Transverse colon (tissue), 4 donors: ENCODE measurements at regions not wholly inside any gene's neighbourhood (a gene's known extent, or its start where the extent isn't known, plus 50 kb on each side); places are given as distances from the start of the nearest gene placed in this dataset.

Source experiments
- DNase-seq: peaks from one replicate; pipeline ENCODE4 v3.0.0-alpha.2; 2019
- H3K27ac ChIP-seq, 4 donors: fragments of 200-600 bp; sonication (generic); 2 replicates each; pipeline ENCODE4 v1.5.1; 2016 to 2018; ENCODE audit warnings: inconsistent platforms in 4 of 4
- H3K27me3 ChIP-seq: fragments of 200-600 bp; sonication (generic); 2 replicates; pipeline ENCODE4 v1.5.1; 2017; ENCODE audit warnings: inconsistent platforms
- H3K36me3 ChIP-seq, 4 donors: fragments of 200-600 bp; sonication (generic); 2 replicates each; pipeline ENCODE4 v1.5.1; 2017 to 2019; ENCODE audit warnings: inconsistent platforms in 4 of 4
- H3K4me1 ChIP-seq, 4 donors: fragments of 200-600 bp; sonication (generic); 2 replicates each; pipeline ENCODE4 v1.5.1; 2017 to 2020; ENCODE audit warnings: inconsistent platforms in 4 of 4
- H3K4me3 ChIP-seq, 4 donors: fragments of 200-600 bp; sonication (generic); 1 replicate in 1 of 4; 2 replicates in 3 of 4; pipeline versions ENCODE4 v1.5.1 to v1.6.1; 2017 to 2019; ENCODE audit warnings: inconsistent platforms in 4 of 4
- H3K9me3 ChIP-seq, 2 donors: fragments of 200-600 bp; sonication (generic); 2 replicates each; pipeline ENCODE4 v1.5.1; 2017 to 2019; ENCODE audit warnings: inconsistent platforms in 2 of 2
- EP300 ChIP-seq: sonication (generic); formaldehyde crosslinking; IDR thresholded peaks from one replicate; pipeline ENCODE4 v1.6.1; 2017; ENCODE audit warnings: antibody characterized with exemption, low read depth
- POLR2A ChIP-seq: fragments of 450-650 bp; IDR thresholded peaks from one replicate; pipeline ENCODE4 v1.6.1; 2016; ENCODE audit warnings: antibody characterized with exemption, mild to moderate bottlenecking, moderate library complexity
- POLR2AphosphoS5 ChIP-seq, 3 donors: sonication (generic); formaldehyde crosslinking; IDR thresholded peaks; one replicate each; pipeline ENCODE4 v1.6.1; 2016; ENCODE audit warnings: antibody characterized with exemption in 3 of 3
- whole genome bisulfite sequencing, 2 donors: methylation state at CpG; one replicate each; pipeline ENCODE4 v1.1.5; 2018; ENCODE audit warnings: low coverage in 1 of 2; 5-methylcytosine and 5-hydroxymethylcytosine counted together
- in situ Hi-C, 4 donors: fragments of 200-750 bp; cut with MboI; loops; one replicate each; pipeline versions ENCODE4 v1.15.0 to v1.15.1; 2017; ENCODE audit warnings: low sequenced_read_pairs in 3 of 4, low pct_ligation_motif_present in 1 of 4, low pct_unique_long_range_greater_than_20kb in 1 of 4
- intact Hi-C: fragments of 100-400 bp; cut with DNase I; formaldehyde crosslinking; loops from one replicate; pipeline ENCODE4 v1.15.1; 2023; ENCODE audit warnings: low total_unique reads
- TF ChIP-seq, protein P1 (sequence below), 5 experiments: fragments of 200-600 bp in 3 of 5; fragments of 450-650 bp in 2 of 5; sonication (generic) in 3 of 5; IDR thresholded peaks; 1 replicate in 2 of 5; 2 replicates in 3 of 5; pipeline ENCODE4 v1.5.1; 2016 to 2017; ENCODE audit warnings: antibody characterized with exemption in 5 of 5, inconsistent platforms in 3 of 5, mild to moderate bottlenecking in 2 of 5, moderate library complexity in 1 of 5

DNA sequence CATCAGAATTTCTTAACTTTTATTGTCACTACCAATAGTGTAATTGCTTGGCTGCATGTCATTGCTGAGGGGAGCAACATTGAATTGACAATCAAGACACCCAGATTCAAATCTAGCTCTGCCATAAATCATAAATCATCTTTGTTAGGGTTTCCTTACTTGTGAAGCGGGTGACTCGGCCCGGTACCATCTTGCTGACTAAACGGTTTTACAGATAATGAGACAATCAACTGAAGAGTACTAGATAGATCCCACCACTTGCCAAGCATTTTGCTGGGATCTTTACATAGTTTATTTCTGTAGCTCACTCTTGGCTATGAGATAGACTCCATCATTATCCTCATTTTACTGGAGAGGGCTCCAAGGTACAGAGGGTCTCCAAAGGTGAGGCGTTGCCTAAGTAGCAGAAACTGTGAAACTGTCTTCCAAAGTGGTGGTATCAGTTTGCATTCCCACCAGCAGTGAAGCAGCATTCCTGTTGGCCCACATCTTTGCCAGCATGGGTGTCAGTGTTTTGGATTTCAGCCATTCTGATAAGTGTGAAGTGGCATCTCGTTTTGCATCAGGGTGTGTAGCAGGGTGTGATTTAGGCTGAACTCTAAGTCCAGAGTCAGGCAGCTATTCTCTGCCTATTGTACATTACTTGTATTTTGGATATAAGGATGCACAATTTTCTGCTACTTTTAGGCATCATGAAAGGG, 168.7 kb upstream of the BMPER start:
- no peaks in the 10 kb centered on the region for H3K4me1 ChIP-seq
- H3K27me3 ChIP-seq = no peaks in the 10 kb centered on the region
- 78% methylated on average over 6 of the region's 6 CpGs for WGBS, 2 donors
- no peaks in the 10 kb centered on the region for H3K36me3 ChIP-seq
- DNase-seq = no peak
- intact Hi-C loops = no loop called here
- in situ Hi-C loops = no loop called here
- no peak overlapping the region for H3K27ac ChIP-seq
- TF ChIP-seq, protein P1, sequence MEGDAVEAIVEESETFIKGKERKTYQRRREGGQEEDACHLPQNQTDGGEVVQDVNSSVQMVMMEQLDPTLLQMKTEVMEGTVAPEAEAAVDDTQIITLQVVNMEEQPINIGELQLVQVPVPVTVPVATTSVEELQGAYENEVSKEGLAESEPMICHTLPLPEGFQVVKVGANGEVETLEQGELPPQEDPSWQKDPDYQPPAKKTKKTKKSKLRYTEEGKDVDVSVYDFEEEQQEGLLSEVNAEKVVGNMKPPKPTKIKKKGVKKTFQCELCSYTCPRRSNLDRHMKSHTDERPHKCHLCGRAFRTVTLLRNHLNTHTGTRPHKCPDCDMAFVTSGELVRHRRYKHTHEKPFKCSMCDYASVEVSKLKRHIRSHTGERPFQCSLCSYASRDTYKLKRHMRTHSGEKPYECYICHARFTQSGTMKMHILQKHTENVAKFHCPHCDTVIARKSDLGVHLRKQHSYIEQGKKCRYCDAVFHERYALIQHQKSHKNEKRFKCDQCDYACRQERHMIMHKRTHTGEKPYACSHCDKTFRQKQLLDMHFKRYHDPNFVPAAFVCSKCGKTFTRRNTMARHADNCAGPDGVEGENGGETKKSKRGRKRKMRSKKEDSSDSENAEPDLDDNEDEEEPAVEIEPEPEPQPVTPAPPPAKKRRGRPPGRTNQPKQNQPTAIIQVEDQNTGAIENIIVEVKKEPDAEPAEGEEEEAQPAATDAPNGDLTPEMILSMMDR (IDR thresholded peaks at IDR 0.05) = no peak
- TF ChIP-seq EP300 (no peak), POLR2A (no peak), POLR2AphosphoS5 (IDR thresholded peaks at IDR 0.05) (no peak)
- no peak overlapping the region for H3K4me3 ChIP-seq
- no peaks in the 10 kb centered on the region for H3K9me3 ChIP-seq

DNA sequence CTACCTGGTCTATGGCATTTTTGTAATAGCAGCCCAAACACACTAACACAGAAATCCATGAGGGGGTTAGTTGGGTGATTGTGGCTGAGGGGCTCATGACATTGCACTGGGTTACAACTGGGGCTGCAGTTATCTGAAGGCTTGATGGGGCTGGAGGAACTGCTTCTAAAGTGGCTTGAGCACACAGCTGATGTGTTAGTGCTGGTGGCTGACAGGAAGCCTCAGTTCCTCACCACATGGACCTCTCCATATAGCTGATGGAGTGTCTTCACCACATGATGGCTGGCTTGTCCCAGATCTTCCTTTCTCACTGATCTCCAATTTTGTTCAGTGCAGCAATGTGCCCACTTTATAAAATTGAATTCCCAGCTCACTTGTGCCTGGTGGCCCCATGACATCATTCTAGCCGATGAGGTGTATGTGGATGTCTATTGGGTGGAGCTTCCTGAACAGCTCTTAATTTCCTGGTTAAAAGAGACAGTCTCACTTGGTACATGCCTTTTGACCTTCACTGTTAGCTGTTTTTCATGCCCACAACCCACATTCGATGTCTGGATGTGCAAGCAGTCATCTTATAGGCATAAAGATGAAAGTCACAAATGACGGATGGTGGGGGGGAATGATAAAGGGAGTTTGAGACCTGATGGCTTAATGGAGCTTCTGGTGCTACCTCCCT, 166.9 kb upstream of the BMPER start:
- no peaks in the 10 kb centered on the region for H3K4me1 ChIP-seq
- H3K9me3 ChIP-seq = no peaks in the 10 kb centered on the region
- intact Hi-C loops = no loop called here

DNA sequence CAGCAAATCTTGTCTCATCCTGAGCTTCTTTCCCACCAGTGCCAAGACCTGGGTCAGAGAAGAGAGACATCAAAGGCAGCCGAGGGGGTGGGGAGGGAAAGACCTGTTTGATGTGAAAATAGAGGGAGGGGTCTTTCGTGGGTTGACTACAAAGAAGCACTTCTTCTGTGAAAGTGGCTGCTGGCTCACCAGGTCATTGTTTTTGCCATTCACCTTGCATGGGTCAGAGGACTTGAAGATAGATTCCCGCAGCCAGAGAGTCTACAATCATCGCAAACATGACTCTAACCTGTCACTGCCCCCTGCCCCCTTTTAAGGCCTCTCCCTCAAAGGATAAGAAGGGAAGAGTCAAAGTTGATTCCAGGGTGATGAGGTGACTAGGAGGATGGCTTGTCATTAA, 166.1 kb upstream of the BMPER start:
- TF ChIP-seq POLR2A = no peak
- no peak for TF ChIP-seq POLR2AphosphoS5 (IDR thresholded peaks at IDR 0.05)
- no peak for TF ChIP-seq EP300
- Histone ChIP-seq H3K9me3 (no peaks in the 10 kb centered on the region), H3K27me3 (no peaks in the 10 kb centered on the region), H3K36me3 (no peaks in the 10 kb centered on the region), H3K4me3 (no peak overlapping the region), H3K4me1 (no peaks in the 10 kb centered on the region), H3K27ac (no peak overlapping the region)
- WGBS, 2 donors = 85 to 100% methylated on average over 3 to 4 of the region's 4 CpGs
- intact Hi-C loops (no loop called here), in situ Hi-C loops (no loop called here)
- DNase-seq = no peak

More for the DNA sequence above, 166.9 kb upstream of the BMPER start:
- no peak overlapping the region for H3K27ac ChIP-seq
- no peaks in the 10 kb centered on the region for H3K27me3 ChIP-seq
- no peaks in the 10 kb centered on the region for H3K36me3 ChIP-seq
- TF ChIP-seq, protein P1 (IDR thresholded peaks at IDR 0.05) = no peak
- TF ChIP-seq POLR2AphosphoS5 (IDR thresholded peaks at IDR 0.05) = no peak
- WGBS, 2 donors = 81 to 93% methylated on average over 3 of the region's 3 CpGs
- DNase-seq = no peak
- in situ Hi-C loops = no loop called here
- H3K4me3 ChIP-seq = no peak overlapping the region

DNA sequence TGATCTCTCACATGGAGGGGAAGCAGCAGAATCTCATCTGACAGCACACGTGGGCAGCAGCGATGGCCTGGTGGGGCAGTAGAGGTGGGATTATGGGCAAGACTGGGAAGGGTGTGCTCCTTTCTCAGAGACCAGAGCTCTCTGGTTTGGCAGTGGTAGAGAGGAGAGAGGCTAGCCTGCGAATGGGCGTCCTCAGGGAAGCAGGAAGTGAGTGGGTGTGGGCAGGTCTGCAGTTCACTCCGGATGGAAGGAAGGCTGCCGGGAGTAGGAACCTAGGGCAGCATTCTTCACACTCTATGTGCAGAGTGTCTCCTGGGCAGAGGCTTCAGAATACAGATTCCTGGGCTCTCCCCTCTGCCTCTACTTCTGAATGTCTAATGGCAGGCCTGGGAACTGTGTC, 162.8 kb upstream of the BMPER start:
- TF ChIP-seq POLR2AphosphoS5 (IDR thresholded peaks at IDR 0.05) (no peak), POLR2A (no peak), EP300 (no peak)
- TF ChIP-seq, protein P1 (IDR thresholded peaks at IDR 0.05) = no peak
- Histone ChIP-seq H3K36me3 (no peaks in the 10 kb centered on the region), H3K9me3 (no peaks in the 10 kb centered on the region), H3K4me3 (no peak overlapping the region), H3K4me1 (no peaks in the 10 kb centered on the region), H3K27ac (no peak overlapping the region), H3K27me3 (no peaks in the 10 kb centered on the region)
- no peak for DNase-seq
- intact Hi-C loops = no loop called here
- WGBS, 2 donors = 63 to 78% methylated on average over 6 of the region's 6 CpGs
- in situ Hi-C loops = no loop called here
